GM10266 (cell line): ENCODE measurements at regions not wholly inside any gene's neighbourhood (a gene's known extent, or its start where the extent isn't known, plus 50 kb on each side); places are given as distances from the start of the nearest gene placed in this dataset.

Experiments
- DNase-seq: peaks from one replicate; pipeline ENCODE4 v3.0.0; 2012; ENCODE audit errors: extremely low spot score
- TF ChIP-seq, protein P1 (sequence below): IDR thresholded peaks from 2 replicates; pipeline ENCODE4 v1.5.1; 2012; ENCODE audit warnings: mild to moderate bottlenecking, low read depth; ENCODE audit not compliant: control insufficient read depth, insufficient read depth; ENCODE audit errors: missing control alignments

GRCh38 chr15:69593981-69594966 lies 141.7 kb downstream of the RPLP1 start:
- TF ChIP-seq, protein P1, sequence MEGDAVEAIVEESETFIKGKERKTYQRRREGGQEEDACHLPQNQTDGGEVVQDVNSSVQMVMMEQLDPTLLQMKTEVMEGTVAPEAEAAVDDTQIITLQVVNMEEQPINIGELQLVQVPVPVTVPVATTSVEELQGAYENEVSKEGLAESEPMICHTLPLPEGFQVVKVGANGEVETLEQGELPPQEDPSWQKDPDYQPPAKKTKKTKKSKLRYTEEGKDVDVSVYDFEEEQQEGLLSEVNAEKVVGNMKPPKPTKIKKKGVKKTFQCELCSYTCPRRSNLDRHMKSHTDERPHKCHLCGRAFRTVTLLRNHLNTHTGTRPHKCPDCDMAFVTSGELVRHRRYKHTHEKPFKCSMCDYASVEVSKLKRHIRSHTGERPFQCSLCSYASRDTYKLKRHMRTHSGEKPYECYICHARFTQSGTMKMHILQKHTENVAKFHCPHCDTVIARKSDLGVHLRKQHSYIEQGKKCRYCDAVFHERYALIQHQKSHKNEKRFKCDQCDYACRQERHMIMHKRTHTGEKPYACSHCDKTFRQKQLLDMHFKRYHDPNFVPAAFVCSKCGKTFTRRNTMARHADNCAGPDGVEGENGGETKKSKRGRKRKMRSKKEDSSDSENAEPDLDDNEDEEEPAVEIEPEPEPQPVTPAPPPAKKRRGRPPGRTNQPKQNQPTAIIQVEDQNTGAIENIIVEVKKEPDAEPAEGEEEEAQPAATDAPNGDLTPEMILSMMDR, result no peak
- no peak for DNase-seq

DNA sequence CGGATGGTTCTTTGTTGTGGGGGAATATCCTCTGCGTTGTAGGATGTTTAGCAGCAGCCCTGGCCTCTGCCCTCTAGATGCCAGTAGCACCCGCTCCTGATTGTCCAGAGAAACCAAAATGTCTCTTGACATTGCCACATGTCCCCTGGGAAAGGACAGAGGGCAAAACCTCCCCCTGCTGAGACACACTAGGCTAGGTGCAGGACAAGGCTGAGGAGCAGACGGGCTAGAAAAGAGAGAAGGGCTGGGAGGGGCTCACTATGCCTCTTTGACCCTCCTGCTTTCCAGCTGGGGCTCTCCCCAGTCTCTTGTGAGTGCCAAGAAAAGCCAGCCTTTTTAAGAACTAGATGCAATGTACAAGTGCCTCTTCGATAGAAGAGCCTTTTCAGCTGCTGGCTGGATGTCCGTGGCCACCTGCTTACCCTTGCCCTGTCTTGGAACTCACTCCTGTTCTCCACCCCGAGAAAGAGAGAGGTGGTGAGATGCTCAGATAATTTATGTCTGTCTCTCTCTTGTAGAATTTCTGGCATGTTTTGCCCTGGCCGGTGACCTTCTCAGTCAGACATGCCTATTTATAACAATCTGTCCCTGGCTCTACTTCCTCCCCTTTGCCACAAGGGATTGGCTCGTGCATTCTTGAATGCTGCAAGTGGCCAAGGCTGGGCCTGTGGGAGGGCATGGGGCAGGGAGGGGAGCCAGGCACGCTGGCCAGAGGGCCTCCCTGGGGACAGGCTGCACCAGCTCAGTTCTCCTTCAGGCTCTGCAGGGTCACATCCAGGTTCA lies 142.6 kb downstream of the RPLP1 start:
- TF ChIP-seq, protein P1, result no peak
- DNase-seq, result no peak

DNA sequence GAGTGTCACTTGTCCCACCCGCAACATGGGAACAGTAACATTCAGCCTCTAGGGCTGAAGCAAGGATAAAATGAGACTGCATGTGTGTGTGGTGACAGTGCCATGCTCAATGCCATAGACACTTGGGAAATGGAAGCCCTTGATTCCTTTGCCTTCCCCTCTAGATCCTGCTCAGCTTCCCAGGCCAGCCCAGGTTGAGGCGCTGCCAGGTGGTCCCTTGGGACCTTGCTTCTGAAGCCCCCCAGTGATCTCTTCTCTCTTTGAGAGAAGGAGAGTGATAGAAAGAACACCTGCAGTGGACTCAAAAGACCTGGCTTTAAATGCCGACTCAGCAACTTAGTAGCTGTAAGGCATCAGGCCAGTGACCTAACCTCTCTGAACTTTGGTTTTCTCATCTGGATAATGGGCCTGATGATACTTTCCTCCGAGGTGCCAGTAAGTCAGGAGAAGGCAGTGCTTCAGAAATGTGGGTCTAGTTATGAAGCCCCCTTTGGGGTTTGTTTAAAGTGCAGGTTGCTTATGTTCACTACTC lies 144.5 kb downstream of the RPLP1 start:
- no peak for DNase-seq
- TF ChIP-seq, protein P1, result no peak

GRCh38 chr15:69599271-69599670 lies 146.7 kb downstream of the RPLP1 start:
- TF ChIP-seq, protein P1, result no peak

DNA sequence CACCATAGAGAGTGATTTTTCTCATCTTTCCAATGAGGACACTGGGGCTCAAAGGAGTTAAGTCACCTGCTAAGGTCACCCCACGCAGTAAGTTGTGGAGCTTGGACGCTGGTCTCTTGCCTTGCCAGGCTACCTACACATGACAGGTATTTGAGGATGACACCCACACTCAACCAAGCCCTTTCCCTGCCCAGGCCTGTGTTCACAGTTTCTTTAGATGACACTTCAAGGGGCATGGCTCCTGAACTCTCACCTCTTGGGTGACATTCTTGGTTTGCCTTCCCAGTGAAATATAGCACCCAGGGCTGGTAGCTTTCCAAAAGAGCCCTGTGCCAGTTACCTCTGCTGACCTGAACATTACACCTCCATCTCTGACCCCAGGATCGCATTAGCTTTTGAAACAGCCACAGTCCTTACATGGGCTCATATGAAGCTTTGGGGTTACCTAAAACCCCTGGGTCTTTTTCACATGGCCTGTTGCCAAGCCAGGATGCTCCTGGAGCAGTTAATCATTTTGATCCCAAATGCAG lies 148.0 kb downstream of the RPLP1 start:
- DNase-seq, result no peak
- TF ChIP-seq, protein P1, result no peak

More at GRCh38 chr15:69599271-69599670, 146.7 kb downstream of the RPLP1 start:
- no peak for DNase-seq

- TF ChIP-seq, protein P1, result no peak
- no peak for DNase-seq
These were observed 149.3 kb downstream of the RPLP1 start for GRCh38 chr15:69601711-69602504.
